ENCODE measurements at regions not wholly inside any gene's neighbourhood (a gene's known extent, or its start where the extent isn't known, plus 50 kb on each side); places are given as distances from the start of the nearest gene placed in this dataset.

DNA sequence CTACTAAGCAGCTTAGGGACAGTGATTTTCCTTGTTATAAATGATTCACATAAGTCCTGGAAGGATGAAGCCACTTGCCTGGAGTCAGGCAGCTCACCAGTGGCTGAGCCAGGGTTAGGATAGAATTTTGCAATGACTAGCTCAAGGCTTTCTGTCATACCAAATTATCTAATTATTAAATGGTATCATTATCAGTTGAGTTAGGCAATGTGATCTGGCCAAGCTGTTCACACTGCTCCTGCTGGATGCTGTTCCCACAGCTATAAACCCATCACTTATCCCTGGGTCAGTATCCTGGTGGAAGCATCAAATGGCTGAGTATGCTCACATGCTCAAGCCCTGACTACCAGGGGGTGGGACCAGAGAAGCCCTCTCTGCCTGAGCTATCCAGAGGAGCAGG lies 235.2 kb downstream of the MTX2 start:
- Histone ChIP-seq H3K4me2 (ENCODE audit: low read length) (no peak overlapping the region), H4K20me1 (ENCODE audit: insufficient read depth, low read length) (no peaks in the 10 kb centered on the region), H3K4me1 (ENCODE audit: insufficient read depth, low read length, poor library complexity, severe bottlenecking) (no peaks in the 10 kb centered on the region), H3K36me3 (ENCODE audit: insufficient read depth, low read length) (no peaks in the 10 kb centered on the region), H3K9me2 (ENCODE audit: insufficient read depth, low read length) (no peaks in the 10 kb centered on the region), H3K9me3 (ENCODE audit: low read length) (no peaks in the 10 kb centered on the region), H2AFZ (ENCODE audit: low read length) (no peak overlapping the region), H3K79me2 (ENCODE audit: insufficient read depth, low read depth, low read length) (no peaks in the 10 kb centered on the region), H3K27ac (ENCODE audit: low read depth, low read length, poor library complexity, severe bottlenecking) (no peak overlapping the region), H3K4me3 (ENCODE audit: low read depth, low read length, poor library complexity, severe bottlenecking) (no peak overlapping the region)
- DNase-seq (ENCODE audit: low spot score), result no peak
- CTCF ChIA-PET (ENCODE audit: unreplicated experiment), result no interaction called here
- BruUV-seq (replicated peaks), result no TSS peak
- intact Hi-C loops (cut with micrococcal nuclease; ENCODE audit: unreplicated experiment), result no loop called here
- TF ChIP-seq CTCF (conservative IDR thresholded peaks at IDR 0.05; ENCODE audit: low read length) (no peak), EZH2phosphoT487 (IDR thresholded peaks at IDR 0.05; ENCODE audit: borderline replicate concordance, low read depth, low read length) (no peak)
- POLR2A ChIA-PET, result no interaction called here

DNA sequence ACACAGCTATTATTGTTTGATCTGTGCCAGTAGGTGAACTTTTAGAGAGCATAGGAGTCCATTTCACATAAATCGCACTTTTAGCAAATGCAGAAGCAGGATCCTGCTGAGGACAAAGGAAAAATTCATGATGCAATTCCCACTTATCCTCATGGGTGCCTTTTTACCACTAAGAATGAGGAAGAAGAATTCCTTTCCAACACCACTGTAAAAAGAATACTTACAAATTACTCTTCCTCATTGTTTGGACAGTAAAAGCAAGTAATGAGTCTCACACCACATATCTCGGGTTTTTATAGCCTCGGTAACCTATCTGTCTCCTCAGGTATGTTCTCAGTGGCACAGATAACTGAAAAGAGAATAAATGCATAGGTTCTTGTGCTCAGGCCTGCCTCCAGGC lies 238.5 kb downstream of the MTX2 start:
- H3K4me2 ChIP-seq (ENCODE audit: low read length), result no peak overlapping the region
- POLR2A ChIA-PET, result no interaction called here

GRCh38 chr2:176508374-176508773 lies 239.1 kb downstream of the MTX2 start:
- Histone ChIP-seq H3K36me3 (ENCODE audit: insufficient read depth, low read length) (no peaks in the 10 kb centered on the region), H3K4me1 (ENCODE audit: insufficient read depth, low read length, poor library complexity, severe bottlenecking) (no peaks in the 10 kb centered on the region), H2AFZ (ENCODE audit: low read length) (no peak overlapping the region), H3K9me3 (ENCODE audit: low read length) (no peaks in the 10 kb centered on the region), H3K4me3 (ENCODE audit: low read depth, low read length, poor library complexity, severe bottlenecking) (no peak overlapping the region), H4K20me1 (ENCODE audit: insufficient read depth, low read length) (no peaks in the 10 kb centered on the region), H3K27ac (ENCODE audit: low read depth, low read length, poor library complexity, severe bottlenecking) (no peak overlapping the region), H3K4me2 (ENCODE audit: low read length) (no peak overlapping the region), H3K79me2 (ENCODE audit: insufficient read depth, low read depth, low read length) (no peaks in the 10 kb centered on the region), H3K9me2 (ENCODE audit: insufficient read depth, low read length) (no peaks in the 10 kb centered on the region)
- ChIA-PET CTCF (ENCODE audit: unreplicated experiment) (no interaction called here), POLR2A (no interaction called here)
- no peak for DNase-seq (ENCODE audit: low spot score)
- TF ChIP-seq CTCF (conservative IDR thresholded peaks at IDR 0.05; ENCODE audit: low read length), result no peak
- TF ChIP-seq EZH2phosphoT487 (IDR thresholded peaks at IDR 0.05; ENCODE audit: borderline replicate concordance, low read depth, low read length), result no peak
- no TSS peak for BruUV-seq (replicated peaks)
- intact Hi-C loops (cut with micrococcal nuclease; ENCODE audit: unreplicated experiment), result no loop called here

More for the DNA sequence above, 238.5 kb downstream of the MTX2 start:
- H3K36me3 ChIP-seq (ENCODE audit: insufficient read depth, low read length), result no peaks in the 10 kb centered on the region
- no peaks in the 10 kb centered on the region for H3K4me1 ChIP-seq (ENCODE audit: insufficient read depth, low read length, poor library complexity, severe bottlenecking)
- H3K9me2 ChIP-seq (ENCODE audit: insufficient read depth, low read length), result no peaks in the 10 kb centered on the region
- TF ChIP-seq EZH2phosphoT487 (IDR thresholded peaks at IDR 0.05; ENCODE audit: borderline replicate concordance, low read depth, low read length) (no peak), CTCF (conservative IDR thresholded peaks at IDR 0.05; ENCODE audit: low read length) (no peak)
- no peaks in the 10 kb centered on the region for H3K9me3 ChIP-seq (ENCODE audit: low read length)
- BruUV-seq (replicated peaks), result no TSS peak
- CTCF ChIA-PET (ENCODE audit: unreplicated experiment), result no interaction called here
- no peak overlapping the region for H3K4me3 ChIP-seq (ENCODE audit: low read depth, low read length, poor library complexity, severe bottlenecking)
- H4K20me1 ChIP-seq (ENCODE audit: insufficient read depth, low read length), result no peaks in the 10 kb centered on the region
- no peak overlapping the region for H2AFZ ChIP-seq (ENCODE audit: low read length)
- no peaks in the 10 kb centered on the region for H3K79me2 ChIP-seq (ENCODE audit: insufficient read depth, low read depth, low read length)
- intact Hi-C loops (cut with micrococcal nuclease; ENCODE audit: unreplicated experiment), result no loop called here
- no peak overlapping the region for H3K27ac ChIP-seq (ENCODE audit: low read depth, low read length, poor library complexity, severe bottlenecking)
- DNase-seq (ENCODE audit: low spot score), result no peak
